Non-pigmented ciliary epithelial cell (primary cell): ENCODE measurements at regions not wholly inside any gene's neighbourhood (a gene's known extent, or its start where the extent isn't known, plus 50 kb on each side); places are given as distances from the start of the nearest gene placed in this dataset.

ENCODE experiments used
- DNase-seq: peaks from one replicate; pipeline ENCODE4 v3.0.0-alpha.2; 2010; ENCODE audit warnings: low read depth

DNA sequence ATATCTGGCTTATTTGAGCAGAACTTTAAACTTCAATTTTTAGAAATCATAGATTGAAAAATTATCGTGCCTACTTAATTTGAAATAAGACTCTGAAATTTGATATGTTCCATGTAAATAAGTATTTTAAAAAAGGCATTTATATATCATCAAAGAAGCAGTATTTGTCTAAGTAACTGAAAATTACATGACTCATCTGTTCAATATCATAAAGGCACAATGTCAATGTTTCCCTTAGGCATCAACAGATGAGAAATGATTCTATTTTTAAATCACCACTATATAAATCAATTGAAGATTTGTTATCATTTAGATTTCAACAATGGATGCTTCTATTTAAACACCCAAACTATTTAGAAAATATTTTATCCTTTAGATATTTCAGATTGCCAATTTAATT lies 142.9 kb upstream of the POU5F2 start:
- no peak for DNase-seq

DNA sequence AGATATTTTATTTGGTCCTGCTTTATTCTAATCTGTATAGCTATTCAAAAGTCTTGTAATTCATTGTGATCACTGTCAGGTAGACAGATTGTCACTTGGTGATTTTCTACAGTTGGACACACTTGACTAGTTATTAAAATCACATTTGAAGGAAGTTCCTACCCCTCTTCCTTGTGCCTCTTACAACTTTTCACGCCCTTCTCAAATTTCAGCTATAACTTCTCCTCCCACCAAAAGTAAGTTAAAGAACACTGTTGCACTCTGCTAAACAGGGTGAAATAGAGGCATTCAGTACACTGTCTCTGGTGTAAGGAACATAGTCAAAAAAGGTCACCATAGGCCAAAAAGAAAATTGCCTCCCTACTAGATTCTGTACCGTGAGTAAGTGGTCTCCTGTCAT lies 142.1 kb upstream of the POU5F2 start:
- DNase-seq = no peak

DNA sequence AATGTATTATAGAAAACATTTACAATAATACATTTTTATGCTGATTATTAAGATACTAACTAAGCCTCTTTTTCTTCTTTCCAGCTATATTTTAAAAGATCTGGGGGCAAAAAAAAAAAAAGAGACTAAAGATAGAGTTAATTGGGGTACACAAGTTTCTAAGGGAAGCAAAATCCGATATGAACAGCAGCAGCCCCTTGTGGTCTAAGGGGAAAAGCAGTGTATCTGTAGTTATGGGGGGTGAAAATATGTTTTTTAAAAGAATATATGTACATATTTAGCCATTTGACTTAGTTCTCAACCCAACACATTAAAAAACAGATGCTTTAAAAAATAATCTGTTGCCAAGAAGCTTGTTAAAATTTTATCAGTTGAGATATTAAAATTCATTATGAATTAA lies 134.3 kb upstream of the POU5F2 start:
- no peak for DNase-seq

DNA sequence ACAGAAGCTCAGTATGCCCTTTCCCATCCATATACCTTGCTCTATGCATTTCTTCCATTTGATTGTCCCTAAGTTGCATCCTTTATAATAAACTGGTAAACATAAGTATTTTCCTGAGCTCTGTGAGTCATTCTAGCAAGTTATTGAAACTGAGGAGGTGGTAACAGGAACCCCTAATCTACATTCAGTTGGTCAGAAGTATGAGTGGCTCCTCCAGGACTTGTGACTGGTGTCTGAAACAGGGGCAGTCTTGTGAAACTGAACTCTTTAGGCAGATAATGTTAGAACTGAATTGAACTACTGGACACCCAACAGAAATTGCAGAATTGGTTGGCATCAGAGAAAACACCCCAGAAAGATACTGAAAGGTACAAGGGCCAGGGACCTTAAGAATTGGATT lies 133.1 kb upstream of the POU5F2 start:
- DNase-seq = no peak

DNA sequence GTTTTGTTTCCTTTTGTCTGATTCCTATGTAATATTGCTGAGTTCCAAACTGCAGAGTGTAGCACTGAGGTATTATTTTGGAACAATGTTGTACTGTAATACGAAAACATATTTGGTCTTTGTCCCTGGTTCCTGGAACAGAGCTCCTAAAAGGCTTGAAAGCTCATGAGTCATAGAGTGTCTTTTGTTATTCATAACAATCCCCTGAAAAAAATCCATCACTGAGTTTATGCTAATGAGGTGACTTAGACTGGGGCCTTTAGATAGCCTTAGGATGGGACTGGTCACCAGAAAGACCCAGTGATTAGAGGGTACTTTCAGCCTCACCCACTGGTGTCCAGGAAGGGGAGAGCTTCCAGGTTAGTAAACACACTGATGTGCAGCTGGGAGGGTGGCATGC lies 132.7 kb upstream of the POU5F2 start:
- DNase-seq = peak; percentile 11

DNA sequence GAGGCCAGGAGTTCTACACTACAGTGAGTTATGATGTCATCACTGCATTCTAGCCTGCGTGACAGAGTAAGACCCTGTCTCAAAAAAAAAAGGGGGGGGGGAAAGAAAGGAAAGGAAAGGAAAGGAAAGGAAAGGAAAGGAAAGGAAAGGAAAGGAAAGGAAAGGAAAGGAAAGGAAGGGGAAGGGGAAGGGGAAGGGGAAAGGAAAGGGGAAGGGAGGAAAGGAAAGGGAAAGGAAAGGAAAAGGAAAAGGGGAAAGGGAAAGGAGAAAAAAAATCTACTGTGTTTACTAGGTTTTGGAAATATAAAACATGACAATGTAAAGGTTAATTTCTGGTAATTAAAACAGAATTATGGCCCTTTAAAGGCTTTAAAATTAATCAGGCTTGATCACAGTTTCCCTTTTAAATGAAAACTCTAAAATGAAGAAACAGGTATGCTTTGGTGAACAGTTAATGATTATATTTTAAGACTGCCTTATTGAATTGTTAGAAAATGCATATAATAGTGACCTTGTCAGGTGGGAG lies 131.9 kb upstream of the POU5F2 start:
- no peak for DNase-seq

DNA sequence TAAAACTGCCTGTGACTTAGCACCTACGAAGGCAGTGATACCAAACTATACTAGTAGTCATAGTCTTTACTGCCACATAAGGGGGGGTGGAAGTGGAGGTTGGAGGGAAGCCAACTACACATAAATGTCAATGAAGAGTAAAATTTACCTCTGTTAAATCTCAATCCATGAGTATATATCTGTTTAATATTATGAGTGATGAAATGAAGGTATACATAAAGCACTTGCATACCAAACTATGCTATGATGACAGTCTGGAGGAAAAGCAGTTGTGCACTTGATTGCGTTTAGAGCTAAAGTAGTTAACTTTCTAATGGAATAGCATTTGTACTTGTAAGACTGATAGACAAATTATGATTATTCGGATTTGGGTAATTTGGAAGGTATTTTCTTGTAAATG lies 129.2 kb upstream of the POU5F2 start:
- no peak for DNase-seq

DNA sequence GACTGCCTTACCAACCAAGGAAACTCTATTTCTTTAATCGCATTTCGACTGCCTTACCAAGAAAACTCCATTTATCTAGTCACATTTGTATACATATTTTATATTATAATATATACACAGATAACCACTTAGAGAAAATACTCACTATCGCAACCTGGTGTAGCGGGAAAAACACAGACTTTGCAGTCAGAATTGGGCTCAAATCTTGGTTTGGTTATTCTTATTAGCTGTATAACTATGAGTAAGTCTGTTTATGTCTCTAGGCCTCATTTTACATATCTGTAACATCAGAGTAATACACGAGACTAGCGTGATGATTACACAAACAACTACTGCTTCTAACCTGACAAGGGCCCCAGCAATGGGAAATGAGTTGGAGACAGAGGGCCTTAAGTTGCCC lies 127.5 kb upstream of the POU5F2 start:
- DNase-seq = no peak

DNA sequence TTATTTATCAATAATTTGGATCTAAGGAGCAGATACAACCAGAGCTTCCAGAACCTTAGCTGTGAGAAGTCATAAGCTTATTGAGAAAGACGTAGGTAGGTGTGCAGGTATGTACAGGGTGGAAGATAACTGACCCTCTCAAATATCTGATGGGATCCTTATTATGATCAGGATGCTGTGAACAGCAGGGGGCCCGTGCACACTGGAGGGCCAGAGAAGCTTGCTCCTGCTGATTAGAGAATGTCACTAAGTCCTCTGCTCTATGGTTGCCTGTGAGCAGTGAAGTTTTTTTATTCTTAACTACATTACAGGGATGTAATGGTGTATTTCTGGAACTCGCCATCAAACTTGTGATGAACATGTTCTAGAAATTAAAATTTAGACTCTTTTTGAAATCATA lies 108.9 kb upstream of the POU5F2 start:
- DNase-seq = no peak

DNA sequence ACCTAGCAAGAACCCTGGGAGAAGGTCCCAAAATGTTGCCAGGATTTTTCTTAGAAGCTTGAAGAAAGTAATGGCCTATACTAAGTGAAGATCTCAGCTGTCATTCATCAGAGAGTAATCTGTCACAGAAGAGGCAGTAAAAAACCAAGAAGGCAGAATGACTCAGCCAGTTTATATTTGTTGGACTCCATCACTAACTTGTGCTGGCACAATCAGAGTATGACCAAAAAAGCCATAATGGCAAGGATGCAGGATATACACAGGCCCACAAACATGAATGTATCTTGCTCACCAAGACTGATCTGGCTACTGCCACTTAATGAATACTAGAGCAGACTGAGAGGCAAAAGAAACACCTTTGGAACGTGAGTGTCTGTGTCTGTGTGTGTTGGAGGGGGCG lies 104.0 kb upstream of the POU5F2 start:
- no peak for DNase-seq

DNA sequence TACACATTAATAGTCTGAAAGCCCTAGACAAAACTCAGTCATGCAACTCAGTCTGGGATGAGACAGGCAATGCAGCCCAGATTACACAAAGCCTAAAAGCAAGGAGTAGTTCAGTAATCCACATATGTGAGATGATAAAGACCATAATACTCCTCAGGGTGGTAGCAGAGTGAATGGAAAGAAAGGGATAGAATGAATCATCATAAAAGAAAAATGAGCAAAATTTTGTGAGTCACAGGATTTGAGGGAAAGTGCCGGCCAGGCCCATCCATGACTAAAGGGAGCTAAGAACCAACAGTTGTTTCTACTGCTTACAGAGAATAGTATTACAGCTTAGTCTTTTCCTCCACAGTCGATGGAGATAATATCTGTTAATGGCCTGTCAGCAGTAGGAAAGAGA lies 90.0 kb upstream of the POU5F2 start:
- peak; percentile 72 for DNase-seq

DNA sequence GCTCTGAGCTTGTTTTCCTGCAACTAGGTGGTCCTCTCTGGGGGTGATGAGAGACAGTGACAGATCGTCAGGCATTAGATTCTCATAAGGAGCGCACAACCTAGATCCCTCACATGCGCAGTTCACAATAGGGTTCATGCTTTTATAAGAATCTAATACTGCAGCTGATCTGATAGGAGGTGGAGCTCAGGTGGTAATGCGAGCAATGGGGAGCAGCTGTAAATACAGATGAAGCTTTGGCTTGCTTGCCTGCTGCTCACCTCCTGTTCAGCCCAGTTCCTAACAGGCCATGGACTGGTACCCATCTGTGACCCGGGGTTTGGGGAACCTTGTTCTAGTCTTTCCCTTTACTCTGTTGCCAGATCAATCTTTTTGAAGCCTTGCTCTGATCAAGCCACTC lies 89.5 kb upstream of the POU5F2 start:
- no peak for DNase-seq

DNA sequence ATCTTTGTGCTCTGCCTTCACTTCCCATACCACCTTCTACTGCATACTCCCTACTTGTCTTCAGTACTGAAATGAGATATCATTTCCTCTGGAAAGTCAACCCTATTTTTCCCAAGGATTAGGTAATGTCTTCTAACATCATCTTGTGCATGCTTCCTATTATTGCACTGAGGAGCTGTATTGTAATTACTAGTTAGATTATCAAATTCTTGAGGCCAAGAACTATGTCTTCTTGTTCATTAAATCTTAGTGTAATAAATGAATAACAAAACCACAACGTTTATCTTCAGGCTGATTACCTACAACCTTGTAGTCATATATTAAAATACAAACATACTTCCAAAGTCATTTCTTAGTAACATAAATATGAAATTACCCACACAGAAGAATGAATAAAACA lies 87.9 kb upstream of the POU5F2 start:
- no peak for DNase-seq

DNA sequence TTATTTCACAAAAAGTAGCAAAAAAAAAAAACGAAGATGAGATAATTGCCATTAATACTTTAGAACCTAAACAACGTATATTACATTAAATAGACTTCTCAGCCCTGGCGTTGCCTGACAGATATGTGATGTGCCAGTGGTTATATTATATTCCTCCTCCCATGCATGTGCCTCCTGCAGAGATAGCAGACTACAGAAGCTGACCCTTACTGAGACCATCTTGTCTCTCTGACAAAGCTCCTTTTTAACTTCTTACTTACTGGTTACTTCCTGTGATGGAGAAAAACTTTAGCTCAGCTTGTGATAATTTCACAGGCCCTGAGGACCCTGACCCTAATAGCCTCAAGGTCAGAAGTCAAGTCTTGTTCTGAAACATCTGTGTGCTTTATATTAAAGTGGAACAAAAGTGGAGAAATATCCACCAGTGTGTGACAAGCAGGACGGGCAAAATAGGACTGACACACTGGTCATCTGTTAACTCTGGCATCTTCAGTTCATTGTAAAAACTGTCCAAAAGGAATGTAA lies 80.6 kb upstream of the POU5F2 start:
- no peak for DNase-seq

DNA sequence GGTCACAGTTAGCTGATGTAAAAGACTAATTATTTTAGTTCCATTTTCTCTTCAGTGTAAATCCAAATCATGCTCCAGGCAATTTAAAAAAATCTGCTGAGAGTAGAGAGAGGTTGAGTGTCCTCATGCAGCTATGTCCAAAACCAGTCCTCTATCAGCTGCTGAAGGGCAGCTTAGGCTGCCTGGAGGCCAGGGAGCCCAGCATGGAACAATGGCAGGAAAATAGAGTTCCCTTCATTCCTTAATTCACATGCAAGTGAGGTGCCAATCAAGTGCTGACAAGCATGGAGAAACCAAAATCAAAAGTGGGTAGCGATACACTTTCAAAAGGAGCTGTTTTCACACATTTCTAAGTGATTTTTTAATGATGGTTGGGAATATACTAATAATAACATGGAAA lies 78.3 kb upstream of the POU5F2 start:
- DNase-seq = no peak

DNA sequence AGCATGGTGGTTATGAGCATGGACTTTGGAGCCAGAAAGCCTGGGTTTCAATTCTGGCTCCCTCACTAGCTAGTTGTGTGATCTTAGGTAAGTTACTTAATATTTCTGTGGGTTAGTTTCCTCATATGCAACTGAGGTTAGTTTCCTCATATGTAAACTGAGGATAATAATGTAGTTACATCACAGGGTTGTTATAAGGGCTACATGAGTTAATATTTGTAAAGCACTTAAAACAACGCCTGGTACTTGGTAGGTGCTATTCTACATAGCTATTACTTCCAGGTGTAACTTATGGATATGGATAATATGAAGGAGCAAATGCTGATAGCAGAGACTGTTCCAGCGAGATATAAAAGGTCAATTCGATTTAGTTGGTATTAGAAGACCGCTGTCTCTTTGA lies 69.4 kb upstream of the POU5F2 start:
- DNase-seq = no peak

DNA sequence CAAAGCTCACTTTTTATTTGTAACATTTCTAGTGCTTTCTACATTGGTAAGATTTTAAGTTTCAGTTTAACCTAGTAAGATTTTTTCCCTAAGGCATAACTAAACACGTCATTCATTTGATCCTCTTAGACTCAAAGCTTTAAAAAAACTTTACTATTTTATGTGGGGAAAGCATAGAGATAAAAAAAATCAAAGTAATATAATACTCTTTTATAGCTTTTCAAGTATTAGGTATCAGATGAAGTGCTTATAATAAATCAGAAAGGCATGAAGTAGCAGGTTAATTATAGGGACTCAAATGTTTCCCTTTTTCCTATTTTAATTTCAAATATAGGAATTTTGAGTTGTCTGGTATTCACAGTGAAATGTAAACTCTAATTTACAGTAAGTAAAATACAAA lies 68.0 kb upstream of the POU5F2 start:
- DNase-seq = no peak

DNA sequence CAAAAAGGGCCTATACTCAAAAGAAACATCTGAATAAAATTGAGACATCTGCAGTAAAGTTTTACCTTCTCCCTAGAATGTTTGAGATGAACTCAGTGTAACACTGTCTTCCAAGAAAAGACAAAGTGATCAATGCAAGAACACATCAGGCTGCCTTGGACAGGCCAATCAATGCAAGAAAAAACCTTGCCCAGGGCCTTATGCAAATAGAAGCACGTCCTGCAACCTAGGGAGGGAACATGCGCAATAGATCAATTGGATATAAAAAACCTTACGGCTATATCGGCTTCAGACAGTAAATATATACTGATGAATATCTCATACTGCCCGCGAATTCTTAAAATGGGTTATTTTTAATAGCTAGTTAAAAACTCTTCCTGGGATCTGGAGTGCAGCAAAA lies 66.4 kb upstream of the POU5F2 start:
- DNase-seq = no peak

DNA sequence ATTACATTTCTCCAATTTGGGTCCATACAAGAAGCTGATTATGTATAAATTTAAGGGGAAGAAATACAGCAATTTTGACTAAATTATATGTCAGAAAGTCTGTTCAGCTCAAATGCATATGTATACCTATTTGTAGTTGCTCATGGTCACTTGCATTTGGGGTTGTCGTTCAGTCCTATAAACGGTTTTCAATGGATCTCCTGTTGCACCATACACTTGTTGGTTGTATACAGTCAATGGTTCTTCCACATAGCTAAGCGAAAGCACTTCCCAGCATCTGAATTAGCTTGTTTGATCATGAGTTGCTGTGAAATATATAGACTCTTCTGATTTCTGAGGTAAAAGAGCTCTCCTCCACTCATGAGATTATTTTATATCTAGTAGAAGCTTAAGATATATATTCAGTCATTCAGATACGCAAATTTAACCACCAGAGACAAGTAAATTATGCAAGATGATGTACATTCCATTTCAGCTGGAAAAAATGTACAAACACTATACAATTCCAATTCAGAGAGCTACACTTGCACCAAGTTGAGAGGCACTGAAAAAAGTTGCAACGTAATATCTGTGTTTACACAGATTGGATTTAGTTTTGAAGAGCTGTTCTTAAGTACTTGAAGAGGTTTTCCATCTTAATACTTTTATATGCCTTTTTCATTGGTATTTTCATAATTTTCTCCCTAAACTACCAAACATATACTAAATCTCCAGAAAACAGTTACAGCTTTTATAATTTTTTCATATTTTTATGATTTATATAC lies 64.4 kb upstream of the POU5F2 start:
- DNase-seq = no peak

DNA sequence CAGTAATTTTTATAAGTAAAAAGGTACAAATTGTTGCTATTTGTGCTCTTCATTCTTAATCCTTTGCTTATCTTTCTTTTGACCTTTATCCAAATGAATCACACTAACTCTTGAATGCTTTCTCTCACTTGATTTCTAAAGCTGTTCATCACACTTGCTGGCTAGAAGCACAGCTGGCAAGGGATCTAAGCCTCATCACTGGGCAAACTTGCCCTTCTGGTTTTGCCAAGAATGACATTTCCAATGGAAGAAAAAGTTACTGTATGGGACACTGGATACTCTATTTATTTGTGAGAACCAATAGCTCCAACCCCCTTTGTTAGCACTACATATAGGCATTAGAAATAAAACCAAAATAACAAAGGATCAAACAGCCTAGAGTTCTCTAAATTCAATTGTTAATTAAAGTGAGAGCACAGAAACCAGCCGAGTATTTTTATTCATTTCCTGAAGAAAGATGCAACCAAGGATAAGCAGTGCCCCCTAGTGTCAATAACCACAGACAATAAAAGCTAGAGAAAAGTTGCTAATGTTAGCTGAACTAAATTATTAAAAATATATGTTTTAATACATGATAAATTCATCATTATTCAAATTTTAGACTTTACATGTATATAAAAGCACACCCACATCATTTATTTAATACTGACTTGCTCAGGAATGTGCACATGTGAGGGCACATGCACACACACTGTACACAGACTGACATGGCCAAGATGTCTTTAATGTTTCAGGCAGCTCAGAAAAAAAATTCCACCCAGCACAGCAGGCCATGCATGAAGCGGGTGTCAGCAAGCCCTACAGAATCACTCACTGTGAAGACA lies 59.8 kb upstream of the POU5F2 start:
- DNase-seq = peak; percentile 14

DNA sequence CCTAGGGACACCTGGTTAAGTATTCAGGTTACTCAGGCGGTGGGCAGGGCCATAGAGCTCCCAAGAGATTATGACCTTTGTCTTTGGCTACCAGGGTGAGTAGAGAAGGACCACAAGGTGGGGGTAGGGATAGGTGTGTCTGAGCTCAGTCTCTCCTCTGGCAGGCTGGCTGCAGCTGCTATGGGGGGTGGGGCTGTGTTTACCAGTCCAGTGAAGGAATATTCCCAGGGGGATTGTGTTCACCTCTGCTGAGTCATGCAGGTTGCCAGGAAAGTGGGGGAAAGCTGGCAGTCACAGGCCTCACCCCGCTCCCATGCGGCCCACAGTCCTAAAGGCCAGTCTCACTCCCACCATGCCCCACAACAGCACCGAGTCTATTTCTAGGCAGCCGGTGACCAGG lies 53.6 kb upstream of the POU5F2 start:
- no peak for DNase-seq

DNA sequence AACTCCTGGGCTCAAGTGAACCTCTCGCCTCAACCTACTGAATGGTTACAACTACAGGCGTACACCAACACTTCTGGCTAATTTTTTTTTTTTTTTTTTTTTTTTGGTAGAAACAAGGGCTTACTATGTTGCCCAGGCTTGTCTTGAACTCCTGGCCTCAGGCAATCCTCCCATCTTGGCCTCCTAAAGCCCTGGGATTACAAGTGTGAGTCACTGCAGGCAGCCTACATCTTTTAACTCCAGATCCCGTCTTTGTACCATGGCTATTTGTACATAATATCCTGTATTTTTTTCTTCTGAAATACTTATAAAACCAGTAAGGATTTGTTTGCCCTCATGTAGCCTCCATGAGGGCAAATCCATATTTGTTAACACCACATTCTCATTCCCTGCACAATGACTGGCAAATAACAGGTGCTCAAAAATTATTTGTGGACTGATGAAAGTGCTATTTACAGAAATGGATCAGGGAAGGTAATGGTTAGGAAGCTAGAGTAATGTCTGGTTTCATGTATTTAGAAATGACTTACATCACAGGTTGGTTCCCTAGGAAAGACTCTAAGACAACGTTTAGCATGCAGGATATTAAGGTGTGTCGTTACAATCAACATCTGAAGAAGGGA lies 51.9 kb upstream of the POU5F2 start:
- DNase-seq = no peak

DNA sequence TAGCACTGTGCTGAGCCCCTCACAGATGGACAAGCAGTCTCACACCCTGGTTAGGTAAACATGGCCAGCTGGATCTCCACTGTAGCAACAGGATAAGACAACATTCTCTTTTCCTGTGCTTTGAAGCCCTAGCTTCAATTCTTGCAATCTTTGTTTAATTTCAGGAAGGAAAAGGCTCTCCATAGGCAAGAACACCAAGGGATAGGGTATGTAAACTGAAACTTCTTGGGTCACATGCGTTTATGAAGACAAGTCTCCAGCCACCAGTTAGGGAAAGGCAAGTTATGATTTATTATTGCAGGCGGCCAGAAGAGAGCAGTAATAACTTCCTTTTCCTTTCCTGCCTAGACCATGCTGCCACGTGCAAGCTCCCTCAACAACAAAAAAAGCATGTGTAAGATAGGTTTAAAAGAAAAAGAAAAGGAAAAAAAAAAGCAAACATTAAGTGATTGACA lies 50.1 kb upstream of the POU5F2 start:
- no peak for DNase-seq
